Smooth muscle cell (in vitro differentiated cells): ENCODE measurements at regions not wholly inside any gene's neighbourhood (a gene's known extent, or its start where the extent isn't known, plus 50 kb on each side); places are given as distances from the start of the nearest gene placed in this dataset.

ENCODE experiments used
- DNase-seq: peaks from one replicate; lab custom pipeline; 2025; ENCODE audit not compliant: unreplicated experiment; lab: John Stamatoyannopoulos, UW
- H2AFZ ChIP-seq: fragments of 200-600 bp; sonication (generic); 2 replicates; pipeline ENCODE4 v1.6.0; 2016; ENCODE audit warnings: antibody characterized with exemption, low read depth, mild to moderate bottlenecking
- H3F3A ChIP-seq: fragments of 200-600 bp; sonication (generic); 2 replicates; pipeline ENCODE4 v1.6.0; 2017; ENCODE audit warnings: antibody characterized with exemption, low read depth
- H3K27ac ChIP-seq: fragments of 200-600 bp; sonication (generic); 2 replicates; pipeline ENCODE4 v1.5.1; 2016; ENCODE audit warnings: low read depth, mild to moderate bottlenecking
- H3K27me3 ChIP-seq: fragments of 200-600 bp; sonication (generic); 2 replicates; pipeline ENCODE4 v1.6.1; 2016; ENCODE audit warnings: low read depth, mild to moderate bottlenecking
- H3K36me3 ChIP-seq: fragments of 200-600 bp; sonication (generic); 2 replicates; pipeline ENCODE4 v1.5.1; 2016; ENCODE audit warnings: low read depth
- H3K4me1 ChIP-seq: fragments of 200-600 bp; sonication (generic); 2 replicates; pipeline ENCODE4 v1.5.1; 2016; ENCODE audit warnings: low read depth
- H3K4me2 ChIP-seq: fragments of 200-600 bp; sonication (generic); 2 replicates; pipeline ENCODE4 v1.6.0; 2016; ENCODE audit warnings: mild to moderate bottlenecking
- H3K4me3 ChIP-seq: fragments of 200-600 bp; sonication (generic); 2 replicates; pipeline ENCODE4 v1.5.1; 2016; ENCODE audit warnings: mild to moderate bottlenecking
- H3K79me2 ChIP-seq: fragments of 200-600 bp; sonication (generic); 2 replicates; pipeline ENCODE4 v1.6.0; 2016; ENCODE audit warnings: low read depth, mild to moderate bottlenecking
- H3K9ac ChIP-seq: fragments of 200-600 bp; sonication (generic); 2 replicates; pipeline ENCODE4 v1.6.0; 2016; ENCODE audit warnings: low read depth
- H3K9me3 ChIP-seq: fragments of 200-600 bp; sonication (generic); replicated peaks from 2 replicates; pipeline ENCODE4 v1.5.1; 2016; ENCODE audit warnings: low read depth
- H4K20me1 ChIP-seq: fragments of 200-600 bp; sonication (generic); 2 replicates; pipeline ENCODE4 v1.6.0; 2016; ENCODE audit warnings: low read depth
- CTCF ChIP-seq: fragments of 200-600 bp; sonication (generic); IDR thresholded peaks from 2 replicates; pipeline ENCODE4 v1.5.1; 2017; ENCODE audit warnings: borderline replicate concordance, mild to moderate bottlenecking, antibody characterized with exemption; ENCODE audit not compliant: insufficient read depth, poor library complexity, severe bottlenecking
- WGBS: methylation state at CpG from one replicate; pipeline ENCODE4 v1.1.7; 2016; ENCODE audit warnings: low lambda C conversion rate; 5-methylcytosine and 5-hydroxymethylcytosine counted together

- Histone ChIP-seq H3K36me3 (no peaks in the 10 kb centered on the region), H2AFZ (no peak overlapping the region), H3K9me3 (no peaks in the 10 kb centered on the region), H3K4me2 (no peak overlapping the region), H4K20me1 (no peaks in the 10 kb centered on the region), H3F3A (no peaks in the 10 kb centered on the region), H3K4me1 (no peaks in the 10 kb centered on the region), H3K27ac (no peak overlapping the region), H3K79me2 (no peaks in the 10 kb centered on the region), H3K9ac (no peak overlapping the region), H3K27me3 (no peaks in the 10 kb centered on the region), H3K4me3 (no peak overlapping the region)
- no peak for DNase-seq
- TF ChIP-seq CTCF, result no peak
- WGBS, result 60% methylated on average over 4 of the region's 4 CpGs
Observed at GRCh38 chr7:47192978-47193377, 388.9 kb downstream of the TNS3 start.

DNA sequence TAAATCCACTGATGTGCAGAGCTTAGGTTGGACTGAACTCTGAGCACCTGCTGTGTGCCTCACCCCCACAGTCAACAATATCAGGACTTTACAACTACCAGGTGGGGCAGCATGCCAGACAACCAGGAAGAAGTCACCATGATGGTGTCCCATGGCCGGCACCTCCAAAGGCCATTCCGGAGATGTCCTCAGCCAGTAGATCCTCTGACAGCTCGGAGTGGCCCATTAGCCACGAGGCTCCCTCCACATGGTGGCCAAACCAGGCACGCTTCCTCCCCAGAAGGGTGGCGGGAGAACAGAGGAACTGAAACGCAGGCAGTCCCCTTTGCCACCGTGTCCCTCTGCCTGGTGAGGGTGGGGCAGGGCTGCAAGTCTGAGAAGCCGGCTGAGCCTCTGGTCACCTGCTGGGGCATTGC is 390.0 kb downstream of the TNS3 start:
- Histone ChIP-seq H3K4me1 (no peaks in the 10 kb centered on the region), H4K20me1 (no peaks in the 10 kb centered on the region), H3K9ac (no peak overlapping the region), H3K79me2 (no peaks in the 10 kb centered on the region), H3K9me3 (no peaks in the 10 kb centered on the region), H3K36me3 (no peaks in the 10 kb centered on the region), H3F3A (no peaks in the 10 kb centered on the region), H3K27ac (no peak overlapping the region), H3K4me2 (no peak overlapping the region), H3K27me3 (no peaks in the 10 kb centered on the region), H2AFZ (no peak overlapping the region), H3K4me3 (no peak overlapping the region)
- TF ChIP-seq CTCF, result no peak
- 95% methylated on average over 9 of the region's 9 CpGs for WGBS
- no peak for DNase-seq

- Histone ChIP-seq H3K27ac (no peak overlapping the region), H3F3A (no peaks in the 10 kb centered on the region), H3K36me3 (no peaks in the 10 kb centered on the region), H2AFZ (no peak overlapping the region), H3K27me3 (no peaks in the 10 kb centered on the region), H3K9ac (no peak overlapping the region), H4K20me1 (no peaks in the 10 kb centered on the region), H3K4me2 (no peak overlapping the region), H3K4me3 (no peak overlapping the region), H3K4me1 (no peaks in the 10 kb centered on the region), H3K79me2 (no peaks in the 10 kb centered on the region), H3K9me3 (no peaks in the 10 kb centered on the region)
- 91% methylated on average over 2 of the region's 2 CpGs for WGBS
- no peak for DNase-seq
- TF ChIP-seq CTCF, result no peak
Observed at GRCh38 chr7:47191316-47191715, 390.6 kb downstream of the TNS3 start.

DNA sequence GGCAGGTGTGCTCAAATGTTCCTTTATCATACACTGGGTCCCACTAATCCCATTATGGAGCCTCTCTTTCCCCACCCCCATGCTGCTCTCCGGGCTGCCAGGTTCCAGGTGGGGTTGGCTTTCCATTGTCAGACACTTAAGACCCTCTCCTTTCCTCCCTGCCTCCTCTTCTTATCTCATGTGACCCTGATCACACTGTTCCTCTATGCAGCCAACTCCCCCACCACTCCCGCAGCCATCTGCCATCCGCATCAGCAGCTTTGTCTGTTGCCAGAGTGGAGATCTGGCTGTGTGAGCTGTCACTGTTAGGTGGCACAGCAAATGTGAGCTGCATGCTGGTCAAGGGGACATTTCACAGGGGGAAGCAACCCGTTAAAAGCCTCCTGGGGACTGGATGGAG is 391.4 kb downstream of the TNS3 start:
- no peak for DNase-seq
- Histone ChIP-seq H2AFZ (no peak overlapping the region), H3K9me3 (no peaks in the 10 kb centered on the region), H3K27me3 (no peaks in the 10 kb centered on the region), H3F3A (no peaks in the 10 kb centered on the region), H3K4me3 (no peak overlapping the region), H3K27ac (no peak overlapping the region), H3K79me2 (no peaks in the 10 kb centered on the region), H3K4me1 (no peaks in the 10 kb centered on the region), H3K9ac (no peak overlapping the region), H4K20me1 (no peaks in the 10 kb centered on the region), H3K4me2 (no peak overlapping the region), H3K36me3 (no peaks in the 10 kb centered on the region)
- no peak for TF ChIP-seq CTCF
- WGBS, result 76% methylated on average over 4 of the region's 4 CpGs
